Astrocyte of the cerebellum (primary cell): ENCODE measurements at regions not wholly inside any gene's neighbourhood (a gene's known extent, or its start where the extent isn't known, plus 50 kb on each side); places are given as distances from the start of the nearest gene placed in this dataset.

Experiments used
- DNase-seq: peaks from one replicate; pipeline ENCODE4 v3.0.0-alpha.2; 2011; ENCODE audit warnings: low read depth
- H3K4me3 ChIP-seq: 2 replicates; pipeline ENCODE4 v1.5.1; 2011; ENCODE audit warnings: mild to moderate bottlenecking, low read depth, low read length, moderate library complexity
- CTCF ChIP-seq: IDR thresholded peaks from 2 replicates; pipeline ENCODE4 v1.5.1; 2012; ENCODE audit warnings: low read length, low read depth, moderate library complexity, mild to moderate bottlenecking; ENCODE audit errors: missing control alignments
- in situ Hi-C: cut with HindIII; loops from 2 replicates; pipeline ENCODE4 v1.10.0; 2017; ENCODE audit warnings: low sequenced_read_pairs

GRCh38 chr2:23219666-23220065 is 165.3 kb upstream of the KLHL29 start:
- no peak for TF ChIP-seq CTCF
- no peak for DNase-seq
- in situ Hi-C loops, result no loop called here

GRCh38 chr2:23220513-23221094 is 164.4 kb upstream of the KLHL29 start:
- TF ChIP-seq CTCF, result no peak
- no peak for DNase-seq
- H3K4me3 ChIP-seq, result no peak overlapping the region
- in situ Hi-C loops, result no loop called here

More at GRCh38 chr2:23219666-23220065, 165.3 kb upstream of the KLHL29 start:
- H3K4me3 ChIP-seq, result no peak overlapping the region

- in situ Hi-C loops, result no loop called here
- no peak overlapping the region for H3K4me3 ChIP-seq
- no peak for DNase-seq
- TF ChIP-seq CTCF, result no peak
These were observed 163.7 kb upstream of the KLHL29 start for GRCh38 chr2:23221236-23221635.

- DNase-seq, result no peak
- TF ChIP-seq CTCF, result no peak
- H3K4me3 ChIP-seq, result no peak overlapping the region
- in situ Hi-C loops, result no loop called here
These were observed 163.1 kb upstream of the KLHL29 start for GRCh38 chr2:23221901-23222300.

DNA sequence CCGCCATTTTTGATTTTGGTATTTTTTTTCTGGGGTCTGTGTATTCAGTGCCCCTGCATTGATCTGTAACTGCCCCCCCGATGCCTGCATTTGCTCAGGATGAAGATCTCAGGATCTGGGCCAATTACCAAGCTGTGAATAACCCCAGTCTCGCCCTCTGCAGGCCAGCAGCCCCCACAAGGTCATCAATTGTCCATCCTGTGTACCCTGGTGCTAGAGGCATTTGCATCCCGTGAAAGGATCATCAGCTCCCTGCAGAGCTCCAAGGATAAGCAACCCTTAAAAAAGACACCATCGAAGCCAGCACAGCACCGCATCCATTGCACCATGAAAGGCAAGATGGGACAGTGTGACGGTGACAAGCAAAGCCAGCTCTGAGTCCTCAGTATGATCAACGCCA is 154.1 kb upstream of the KLHL29 start:
- no peak for TF ChIP-seq CTCF
- no peak for DNase-seq
- H3K4me3 ChIP-seq, result no peak overlapping the region
- in situ Hi-C loops, result no loop called here

GRCh38 chr2:23231865-23232264 is 153.1 kb upstream of the KLHL29 start:
- H3K4me3 ChIP-seq, result no peak overlapping the region
- in situ Hi-C loops, result no loop called here
- no peak for TF ChIP-seq CTCF
- no peak for DNase-seq

DNA sequence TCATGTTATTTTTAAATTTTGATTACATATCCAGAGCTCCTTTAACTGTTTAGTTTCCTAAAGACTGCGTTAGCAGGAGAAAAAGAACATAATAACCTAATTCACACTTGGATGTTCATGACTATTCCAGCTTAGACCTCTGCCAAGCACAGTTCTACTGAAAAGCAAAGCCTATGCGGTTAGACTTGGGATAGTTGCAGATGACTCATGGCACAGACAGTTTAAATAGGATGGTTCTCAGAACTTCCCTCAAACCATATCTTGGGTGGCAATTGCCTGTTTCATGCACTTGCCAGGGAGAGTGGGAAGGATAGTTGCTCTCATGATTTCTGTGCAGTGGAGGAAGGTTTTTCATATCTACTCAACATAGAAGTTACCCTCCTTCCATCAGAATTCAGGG is 149.7 kb upstream of the KLHL29 start:
- H3K4me3 ChIP-seq, result no peak overlapping the region
- no peak for TF ChIP-seq CTCF
- DNase-seq, result no peak
- in situ Hi-C loops, result no loop called here
